Stomach smooth muscle (tissue), 2 donors: ENCODE measurements at regions not wholly inside any gene's neighbourhood (a gene's known extent, or its start where the extent isn't known, plus 50 kb on each side); places are given as distances from the start of the nearest gene placed in this dataset.
"Not testable (repeated sequence)": the region's sequence is repeated elsewhere in the genome, so short reads cannot be mapped to it uniquely, and the experiment has no call there.

Source experiments
- H3K27ac ChIP-seq: one replicate; pipeline ENCODE4 v1.7.0; 2013; ENCODE audit warnings: mild to moderate bottlenecking, low read length, inconsistent platforms
- H3K27me3 ChIP-seq, 2 donors: one replicate each; pipeline ENCODE4 v1.7.0; 2013; ENCODE audit warnings: low read length in 2 of 2; ENCODE audit not compliant: insufficient read depth in 2 of 2, control insufficient read depth in 1 of 2
- H3K36me3 ChIP-seq, 2 donors: one replicate each; pipeline ENCODE4 v1.7.0; 2013; ENCODE audit warnings: low read length in 2 of 2; ENCODE audit not compliant: control insufficient read depth in 2 of 2, insufficient read depth in 2 of 2
- H3K4me1 ChIP-seq: one replicate; pipeline ENCODE4 v1.7.0; 2013; ENCODE audit warnings: low read length; ENCODE audit not compliant: control insufficient read depth, insufficient read depth
- H3K4me3 ChIP-seq, 2 donors: one replicate each; pipeline ENCODE4 v1.7.0; 2013; ENCODE audit warnings: low read length in 2 of 2
- H3K9ac ChIP-seq, 2 donors: one replicate each; pipeline ENCODE4 v1.7.0; 2013; ENCODE audit warnings: low read length in 2 of 2, mild to moderate bottlenecking in 1 of 2
- H3K9me3 ChIP-seq, 2 donors: one replicate each; pipeline ENCODE4 v1.7.0; 2013; ENCODE audit warnings: low read length in 2 of 2; ENCODE audit not compliant: control insufficient read depth in 2 of 2
- donor health status: healthy.
- donor health status: Pancreatic carcinoma.

DNA sequence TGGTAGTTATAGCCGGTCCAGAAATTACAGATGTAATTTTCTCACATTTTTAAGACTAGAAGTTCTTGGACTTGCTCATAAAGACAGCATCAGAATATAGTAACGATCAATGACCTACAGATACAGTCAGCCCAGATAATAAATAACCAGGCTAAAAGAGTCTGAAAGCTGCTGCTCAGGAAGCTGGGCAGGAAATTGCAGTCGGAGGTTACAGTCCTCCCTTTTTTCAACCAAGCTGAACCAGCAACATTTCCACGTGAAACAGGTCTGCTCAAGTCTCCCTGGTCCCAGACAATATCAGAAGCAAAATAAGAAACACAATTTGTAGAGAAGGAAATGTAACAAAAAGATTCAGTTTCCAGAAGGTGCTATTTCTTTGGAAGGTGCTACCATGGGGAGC, 457.4 kb downstream of the SIPA1L2 start:
- no peaks in the 10 kb centered on the region for H3K4me1 ChIP-seq
- no peak overlapping the region for H3K9ac ChIP-seq
- H3K9me3 ChIP-seq: no peaks in the 10 kb centered on the region
- H3K36me3 ChIP-seq: no peaks in the 10 kb centered on the region
- no peaks in the 10 kb centered on the region for H3K27me3 ChIP-seq
- H3K27ac ChIP-seq: no peak overlapping the region
- no peak overlapping the region for H3K4me3 ChIP-seq

DNA sequence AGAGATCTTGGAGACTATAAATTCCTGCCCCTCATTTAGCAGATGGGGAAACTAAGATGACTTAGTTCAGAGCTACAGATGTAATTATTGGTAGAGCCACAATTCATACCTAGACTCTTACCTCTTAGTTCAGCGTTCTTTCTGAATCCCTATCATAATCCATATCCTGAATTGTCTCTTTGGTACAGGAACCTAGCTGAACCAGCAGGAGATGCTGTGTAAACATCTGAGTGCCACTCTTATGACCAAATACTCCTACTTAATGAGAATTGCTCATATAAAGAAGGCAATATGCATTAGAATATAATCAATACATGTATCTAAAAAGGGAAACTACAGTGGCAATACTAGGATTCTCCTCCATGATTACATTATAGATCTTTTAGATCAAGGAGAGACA, 459.0 kb downstream of the SIPA1L2 start:
- no peak overlapping the region for H3K27ac ChIP-seq
- no peaks in the 10 kb centered on the region for H3K4me1 ChIP-seq
- no peak overlapping the region for H3K9ac ChIP-seq
- no peak overlapping the region for H3K4me3 ChIP-seq
- H3K27me3 ChIP-seq: no peaks in the 10 kb centered on the region
- no peaks in the 10 kb centered on the region for H3K36me3 ChIP-seq
- H3K9me3 ChIP-seq: no peaks in the 10 kb centered on the region

DNA sequence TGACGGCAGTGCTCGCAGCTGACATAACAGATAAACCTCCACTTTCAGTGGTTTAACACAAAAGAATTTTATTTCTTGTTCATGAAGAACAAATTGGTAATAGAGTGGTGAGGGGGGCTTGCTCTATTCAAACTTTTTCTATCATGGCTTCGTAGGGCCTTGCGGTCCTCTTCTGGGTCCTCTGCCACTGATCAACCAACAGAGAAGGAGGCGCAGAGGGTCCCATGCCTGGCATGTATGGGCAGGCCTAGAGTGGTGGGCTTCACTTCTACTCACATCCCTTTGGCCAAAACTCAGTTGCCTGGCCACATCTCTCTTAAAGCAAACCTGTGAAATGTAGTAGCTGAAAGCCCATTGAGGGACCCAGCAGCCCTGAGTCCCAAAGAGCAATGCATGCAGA, 460.5 kb downstream of the SIPA1L2 start:
- Histone ChIP-seq H3K9ac (no peak overlapping the region), H3K36me3 (no peaks in the 10 kb centered on the region), H3K27me3 (no peaks in the 10 kb centered on the region), H3K4me3 (no peak overlapping the region), H3K4me1 (no peaks in the 10 kb centered on the region), H3K9me3 (no peaks in the 10 kb centered on the region), H3K27ac (no peak overlapping the region)

DNA sequence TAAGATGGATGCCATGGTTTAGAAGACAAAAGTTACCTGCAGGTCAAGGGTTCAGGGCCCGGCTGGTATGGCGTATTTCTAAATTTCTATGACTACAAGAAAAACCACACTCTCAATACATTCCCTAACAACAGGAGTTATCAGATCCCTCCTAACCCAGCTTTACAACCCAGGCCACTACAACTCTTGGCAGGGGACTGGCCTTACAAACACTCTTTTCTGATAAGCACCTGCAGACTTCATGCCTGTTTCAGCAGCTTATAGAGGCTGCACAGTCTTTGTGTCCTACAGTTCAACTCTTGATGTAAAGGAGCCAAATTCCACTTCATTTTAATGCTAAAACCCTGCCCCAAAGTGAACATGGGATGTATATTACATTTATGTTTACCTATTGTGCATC, 461.4 kb downstream of the SIPA1L2 start:
- H3K4me1 ChIP-seq: no peaks in the 10 kb centered on the region
- no peak overlapping the region for H3K27ac ChIP-seq
- H3K9me3 ChIP-seq: no peaks in the 10 kb centered on the region
- no peaks in the 10 kb centered on the region for H3K36me3 ChIP-seq
- no peaks in the 10 kb centered on the region for H3K27me3 ChIP-seq
- H3K9ac ChIP-seq: no peak overlapping the region
- no peak overlapping the region for H3K4me3 ChIP-seq

DNA sequence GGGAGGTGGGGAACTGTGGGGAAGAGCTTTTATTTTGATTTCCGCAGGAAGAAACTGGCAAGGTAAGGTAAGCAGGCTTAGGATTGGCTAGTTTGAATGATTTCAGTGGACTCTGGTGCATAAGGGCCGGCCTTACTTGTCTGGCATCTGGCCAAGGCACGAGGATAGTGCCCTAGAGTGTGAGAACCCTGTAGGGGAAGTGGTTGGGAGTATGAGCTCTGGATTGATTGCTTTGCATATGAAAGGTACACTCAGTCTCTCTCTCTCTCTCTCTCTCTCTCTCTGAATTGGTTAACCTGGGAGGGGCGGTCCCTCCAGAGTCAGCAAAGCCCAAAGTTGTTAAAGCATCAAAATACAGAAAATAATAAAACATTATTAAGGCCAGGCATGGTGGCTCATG, 463.0 kb downstream of the SIPA1L2 start:
- Histone ChIP-seq H3K27ac (no peak overlapping the region), H3K4me3 (no peak overlapping the region), H3K9me3 (no peaks in the 10 kb centered on the region), H3K4me1 (no peaks in the 10 kb centered on the region), H3K27me3 (no peaks in the 10 kb centered on the region), H3K36me3 (no peaks in the 10 kb centered on the region), H3K9ac (no peak overlapping the region)

DNA sequence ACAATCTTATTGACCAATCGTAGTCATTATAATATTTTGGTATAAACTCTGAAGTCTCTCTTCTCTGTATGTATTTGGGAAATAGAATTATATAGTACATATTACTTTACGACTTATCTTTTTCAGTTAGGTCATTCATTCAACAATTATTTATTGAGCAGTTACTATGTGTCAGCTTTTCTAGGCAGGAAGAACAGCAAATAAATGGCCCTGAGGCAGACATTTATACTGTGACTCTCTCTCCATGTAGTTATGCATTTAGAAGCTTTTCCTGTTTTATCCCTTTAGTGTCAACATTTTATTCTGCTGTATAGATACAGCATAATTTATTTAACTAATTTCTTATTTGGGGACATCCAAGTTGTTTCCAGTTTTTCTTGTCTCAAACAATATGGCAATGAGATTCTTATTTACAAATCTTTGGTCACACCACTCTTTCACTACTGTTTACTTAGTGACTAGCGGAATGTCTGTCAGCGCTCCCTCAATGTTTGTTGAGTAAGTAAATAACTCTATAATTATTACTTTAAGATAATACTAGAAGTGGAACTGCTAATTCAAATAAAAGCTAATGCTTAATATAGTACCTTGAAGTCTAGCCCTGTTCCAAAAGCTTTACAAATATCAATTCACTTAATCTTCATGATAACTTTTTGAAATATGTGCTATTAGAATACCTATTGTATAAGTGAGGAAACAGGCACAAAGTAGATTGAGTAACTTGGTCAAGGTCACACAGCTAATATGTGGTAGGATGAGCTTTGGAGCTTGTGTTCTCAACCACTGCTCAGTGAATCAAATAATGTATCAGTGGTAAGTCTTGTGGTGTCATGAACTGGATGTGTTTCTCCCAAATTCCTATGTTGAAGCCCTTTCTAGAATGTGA, 465.6 kb downstream of the SIPA1L2 start:
- no peak overlapping the region for H3K27ac ChIP-seq
- no peaks in the 10 kb centered on the region for H3K36me3 ChIP-seq
- H3K9ac ChIP-seq: no peak overlapping the region
- no peaks in the 10 kb centered on the region for H3K27me3 ChIP-seq
- H3K4me3 ChIP-seq: no peak overlapping the region
- H3K9me3 ChIP-seq: no peaks in the 10 kb centered on the region
- peaks cover 8% of the 10 kb centered on the region for H3K4me1 ChIP-seq

DNA sequence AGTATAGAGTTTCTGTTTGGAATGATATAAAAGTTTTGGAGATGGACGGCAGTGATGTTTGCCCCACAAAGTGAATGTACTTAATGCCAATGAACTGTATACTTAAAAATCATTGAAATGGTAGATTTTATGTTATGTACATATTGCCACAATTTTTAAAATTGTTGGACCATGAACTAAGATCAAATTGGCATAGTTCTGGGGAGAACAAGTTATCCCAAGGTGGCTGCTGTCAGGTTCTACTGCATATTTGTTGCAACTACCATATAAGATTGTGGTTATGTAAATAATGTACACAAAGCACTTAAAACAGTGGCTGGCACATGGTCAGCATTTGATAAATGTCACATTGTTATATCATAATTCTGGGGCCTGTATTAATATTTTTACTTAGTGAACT, 466.4 kb downstream of the SIPA1L2 start:
- Histone ChIP-seq H3K4me1 (peaks cover 8% of the 10 kb centered on the region), H3K9ac (no peak overlapping the region), H3K27me3 (no peaks in the 10 kb centered on the region), H3K9me3 (no peaks in the 10 kb centered on the region), H3K36me3 (no peaks in the 10 kb centered on the region), H3K27ac (no peak overlapping the region), H3K4me3 (no peak overlapping the region)

DNA sequence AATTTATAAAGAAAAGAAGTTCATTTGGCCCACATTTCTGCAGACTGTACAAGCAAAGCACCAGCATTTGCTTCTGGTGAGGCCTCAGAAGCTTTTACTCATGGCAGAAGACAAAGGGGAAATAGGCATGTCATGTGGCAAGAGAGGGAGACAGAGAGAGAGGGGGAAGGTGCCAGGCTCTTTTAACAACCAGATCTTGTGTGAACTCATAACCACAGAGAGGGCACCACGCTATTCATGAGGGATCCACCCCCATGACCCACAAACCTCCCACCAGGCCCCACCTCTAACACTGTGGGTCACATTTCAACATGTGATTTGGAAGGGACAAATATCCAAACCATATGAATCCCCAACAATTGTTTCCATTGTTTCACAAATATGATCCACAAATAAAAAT, 467.9 kb downstream of the SIPA1L2 start:
- Histone ChIP-seq H3K4me3 (no peak overlapping the region), H3K27ac (no peak overlapping the region), H3K27me3 (no peaks in the 10 kb centered on the region), H3K9me3 (no peaks in the 10 kb centered on the region), H3K9ac (no peak overlapping the region), H3K4me1 (peaks cover 8% of the 10 kb centered on the region), H3K36me3 (no peaks in the 10 kb centered on the region)

DNA sequence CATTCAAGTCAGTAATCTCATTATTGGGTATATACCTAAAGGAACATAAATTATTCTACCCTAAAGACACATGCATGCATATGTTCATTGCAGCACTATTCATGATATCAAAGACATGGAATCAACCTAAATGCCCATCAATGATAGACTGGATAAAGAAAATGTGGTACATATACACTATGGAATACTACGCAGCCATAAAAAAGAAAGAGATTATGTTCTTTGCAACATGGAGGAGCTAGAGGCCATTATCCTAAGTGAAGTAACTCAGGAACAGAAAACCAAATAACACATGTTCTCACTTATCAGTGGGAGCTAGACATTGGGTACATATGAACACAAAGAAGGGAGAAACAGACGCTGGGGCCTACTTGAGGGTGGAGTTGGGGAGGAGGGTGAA, 471.4 kb downstream of the SIPA1L2 start:
- H3K27me3 ChIP-seq, H3K36me3 ChIP-seq, H3K9ac ChIP-seq, H3K4me3 ChIP-seq, H3K27ac ChIP-seq, H3K4me1 ChIP-seq, H3K9me3 ChIP-seq: not testable (repeated sequence)

DNA sequence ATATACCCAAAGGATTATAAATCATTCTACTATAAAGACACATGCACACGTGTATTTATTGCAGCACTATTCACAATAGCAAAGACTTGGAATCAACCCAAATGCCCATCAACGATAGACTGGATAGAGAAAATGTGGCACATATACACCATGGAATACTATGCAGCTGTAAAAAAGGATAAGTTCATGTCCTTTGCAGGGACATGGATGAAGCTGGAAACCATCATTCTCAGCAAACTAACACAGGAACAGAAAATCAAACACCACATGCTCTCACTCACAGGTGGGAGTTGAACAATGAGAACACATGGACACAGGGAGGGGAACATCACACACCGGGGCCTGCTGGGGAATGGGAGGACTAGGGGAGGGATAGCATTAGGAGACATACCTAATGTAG, 473.9 kb downstream of the SIPA1L2 start:
- H3K9ac ChIP-seq, H3K9me3 ChIP-seq, H3K27me3 ChIP-seq, H3K27ac ChIP-seq, H3K36me3 ChIP-seq, H3K4me3 ChIP-seq, H3K4me1 ChIP-seq: not testable (repeated sequence)

DNA sequence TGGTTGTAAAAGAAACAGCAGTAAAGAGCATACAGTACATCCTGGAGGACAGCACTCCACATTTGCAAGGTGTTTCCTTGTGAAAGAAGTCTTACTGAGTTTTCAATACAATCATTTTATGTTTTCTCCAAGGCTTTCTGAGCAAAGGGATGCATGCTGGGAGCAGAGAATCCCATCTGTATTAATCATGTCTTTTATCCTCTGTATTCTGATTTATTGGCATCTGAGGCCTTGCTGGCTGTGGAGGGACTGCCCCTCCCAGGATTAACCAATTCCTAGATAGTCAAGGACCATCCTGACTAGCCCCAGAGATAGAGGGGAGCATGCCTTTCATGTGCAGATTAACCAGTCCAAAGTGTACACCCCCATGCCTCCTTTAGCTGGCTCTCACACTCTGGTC, 476.3 kb downstream of the SIPA1L2 start:
- Histone ChIP-seq H3K27ac (no peak overlapping the region), H3K36me3 (no peaks in the 10 kb centered on the region), H3K4me3 (no peak overlapping the region), H3K9ac (no peak overlapping the region), H3K9me3 (no peaks in the 10 kb centered on the region), H3K4me1 (no peaks in the 10 kb centered on the region), H3K27me3 (no peaks in the 10 kb centered on the region)
